Progenitor cell of endocrine pancreas (in vitro differentiated cells): ENCODE measurements at regions not wholly inside any gene's neighbourhood (a gene's known extent, or its start where the extent isn't known, plus 50 kb on each side); places are given as distances from the start of the nearest gene placed in this dataset.

Experiments used
- DNase-seq: peaks from one replicate; pipeline ENCODE4 v3.0.0; 2021; ENCODE audit warnings: low spot score; ENCODE audit not compliant: unreplicated experiment
- H3K27ac Mint-ChIP-seq: 2 replicates; pipeline ENCODE4 v1.8.0; 2021; ENCODE audit warnings: mild to moderate bottlenecking, moderate library complexity, mixed read lengths
- H3K27me3 Mint-ChIP-seq: 2 replicates; pipeline ENCODE4 v1.8.0; 2021; ENCODE audit warnings: mixed read lengths
- H3K36me3 Mint-ChIP-seq: 2 replicates; pipeline ENCODE4 v1.8.0; 2022; ENCODE audit warnings: mixed read lengths; ENCODE audit not compliant: insufficient read depth
- H3K4me1 Mint-ChIP-seq: 2 replicates; pipeline ENCODE4 v1.8.0; 2021; ENCODE audit warnings: low read depth, mixed read lengths
- H3K4me3 Mint-ChIP-seq: 2 replicates; pipeline ENCODE4 v1.8.0; 2021; ENCODE audit warnings: low read depth, mild to moderate bottlenecking, moderate library complexity, mixed read lengths
- H3K9me3 Mint-ChIP-seq: 2 replicates; pipeline ENCODE4 v1.8.0; 2021; ENCODE audit warnings: low read depth, mixed read lengths
- TF ChIP-seq, protein P1 (sequence below): fragments of 200-600 bp; sonication (generic); IDR thresholded peaks from one replicate; pipeline ENCODE4 v1.5.0; 2021; ENCODE audit warnings: antibody characterized with exemption, mild to moderate bottlenecking; ENCODE audit not compliant: unreplicated experiment

DNA sequence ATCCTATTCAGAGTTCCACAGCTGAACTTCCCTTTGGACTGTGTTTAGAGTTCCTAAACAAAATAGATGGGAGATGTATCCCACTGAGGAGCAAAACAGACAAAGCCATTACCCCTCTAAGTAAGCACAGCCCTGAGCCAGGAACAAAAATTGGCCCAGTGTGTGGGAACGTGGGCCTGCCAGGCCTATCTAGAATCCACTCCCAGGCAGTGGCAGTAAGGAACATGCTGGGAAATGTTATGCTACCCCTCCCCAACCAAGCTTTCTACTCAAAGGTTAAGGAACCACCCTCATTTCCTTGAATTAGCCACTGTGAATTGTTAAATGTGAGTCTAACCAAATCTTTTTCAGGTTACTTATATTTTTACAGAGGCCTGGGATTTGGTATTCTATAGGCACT, 405.1 kb upstream of the PTGER4 start:
- no peak overlapping the region for H3K27ac Mint-ChIP-seq
- H3K9me3 Mint-ChIP-seq = no peaks in the 10 kb centered on the region
- peaks cover 4% of the 10 kb centered on the region for H3K4me1 Mint-ChIP-seq
- no peak for DNase-seq
- no peaks in the 10 kb centered on the region for H3K36me3 Mint-ChIP-seq
- H3K4me3 Mint-ChIP-seq = no peak overlapping the region
- H3K27me3 Mint-ChIP-seq = no peaks in the 10 kb centered on the region
- TF ChIP-seq, protein P1, sequence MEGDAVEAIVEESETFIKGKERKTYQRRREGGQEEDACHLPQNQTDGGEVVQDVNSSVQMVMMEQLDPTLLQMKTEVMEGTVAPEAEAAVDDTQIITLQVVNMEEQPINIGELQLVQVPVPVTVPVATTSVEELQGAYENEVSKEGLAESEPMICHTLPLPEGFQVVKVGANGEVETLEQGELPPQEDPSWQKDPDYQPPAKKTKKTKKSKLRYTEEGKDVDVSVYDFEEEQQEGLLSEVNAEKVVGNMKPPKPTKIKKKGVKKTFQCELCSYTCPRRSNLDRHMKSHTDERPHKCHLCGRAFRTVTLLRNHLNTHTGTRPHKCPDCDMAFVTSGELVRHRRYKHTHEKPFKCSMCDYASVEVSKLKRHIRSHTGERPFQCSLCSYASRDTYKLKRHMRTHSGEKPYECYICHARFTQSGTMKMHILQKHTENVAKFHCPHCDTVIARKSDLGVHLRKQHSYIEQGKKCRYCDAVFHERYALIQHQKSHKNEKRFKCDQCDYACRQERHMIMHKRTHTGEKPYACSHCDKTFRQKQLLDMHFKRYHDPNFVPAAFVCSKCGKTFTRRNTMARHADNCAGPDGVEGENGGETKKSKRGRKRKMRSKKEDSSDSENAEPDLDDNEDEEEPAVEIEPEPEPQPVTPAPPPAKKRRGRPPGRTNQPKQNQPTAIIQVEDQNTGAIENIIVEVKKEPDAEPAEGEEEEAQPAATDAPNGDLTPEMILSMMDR = no peak

DNA sequence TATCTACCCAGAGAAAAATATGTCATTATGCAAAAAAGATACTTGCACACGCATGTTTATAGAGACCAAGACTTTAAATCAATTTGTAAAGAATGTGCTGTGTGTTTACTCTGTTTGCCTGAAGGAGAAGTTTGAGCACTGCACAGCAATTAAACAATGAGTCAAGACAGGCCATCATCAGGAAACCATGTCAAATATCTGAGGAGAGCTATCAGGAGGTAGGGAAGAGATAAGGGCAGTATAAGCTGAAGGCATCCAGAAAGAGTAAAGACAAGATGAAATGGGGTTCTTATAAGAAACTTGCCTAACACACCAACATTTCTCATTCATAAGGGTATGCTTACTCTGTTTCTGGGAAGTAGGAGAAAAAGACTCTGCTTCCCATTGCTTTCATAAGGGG, 405.8 kb upstream of the PTGER4 start:
- no peaks in the 10 kb centered on the region for H3K27me3 Mint-ChIP-seq
- H3K36me3 Mint-ChIP-seq = no peaks in the 10 kb centered on the region
- H3K9me3 Mint-ChIP-seq = no peaks in the 10 kb centered on the region
- DNase-seq = no peak
- peaks cover 4% of the 10 kb centered on the region for H3K4me1 Mint-ChIP-seq
- no peak overlapping the region for H3K4me3 Mint-ChIP-seq
- no peak overlapping the region for H3K27ac Mint-ChIP-seq
- TF ChIP-seq, protein P1 = no peak

DNA sequence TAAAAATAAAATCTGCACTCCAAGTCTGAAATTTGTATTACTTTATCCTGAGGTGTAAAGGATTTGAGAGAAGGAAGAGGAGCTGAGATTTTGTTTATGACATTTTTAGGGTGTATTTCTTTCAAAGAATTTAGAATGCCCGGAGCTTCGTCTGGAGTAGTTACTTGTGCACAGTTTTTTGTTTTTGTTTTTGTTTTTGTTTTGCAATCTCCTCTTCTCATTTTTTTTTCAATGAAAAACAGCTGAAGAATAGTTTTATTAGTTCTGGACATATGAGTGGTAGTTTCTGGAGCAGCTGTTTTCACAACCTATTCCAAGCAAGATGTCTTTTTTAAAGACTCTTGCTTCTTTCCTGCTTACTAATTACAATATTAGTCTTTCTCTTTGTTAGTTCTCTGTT, 408.2 kb upstream of the PTGER4 start:
- Mint-ChIP-seq H3K4me1 (peaks cover 4% of the 10 kb centered on the region), H3K27me3 (no peaks in the 10 kb centered on the region), H3K27ac (no peak overlapping the region), H3K36me3 (no peaks in the 10 kb centered on the region), H3K4me3 (no peak overlapping the region), H3K9me3 (no peaks in the 10 kb centered on the region)
- DNase-seq = no peak
- TF ChIP-seq, protein P1 = no peak

DNA sequence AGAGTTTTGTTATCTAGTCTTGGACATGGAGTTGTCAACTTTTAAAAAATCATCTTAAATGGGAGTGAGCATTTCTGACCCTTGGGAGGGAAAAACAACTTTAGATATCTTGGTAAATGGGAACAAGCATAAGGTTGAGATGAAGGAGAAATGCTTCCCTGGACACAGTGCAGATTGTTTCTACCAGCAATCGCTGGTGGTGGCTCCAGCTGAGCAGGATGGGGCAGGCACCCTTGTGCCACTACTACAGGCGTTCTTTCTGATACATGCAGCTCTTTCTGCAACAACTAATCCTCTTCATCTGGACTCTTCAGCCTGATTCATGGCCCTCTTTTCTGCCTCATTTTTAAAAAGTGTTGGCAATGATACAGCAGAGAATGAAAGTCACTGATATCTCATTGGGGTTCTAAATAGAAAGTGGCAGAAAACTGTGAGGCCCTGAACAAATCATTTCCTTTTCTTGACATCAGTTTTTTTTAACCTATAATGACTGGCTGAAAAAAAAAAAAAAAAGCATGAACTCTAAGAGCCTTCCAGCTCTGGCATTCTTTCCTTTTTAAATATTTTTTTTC, 409.4 kb upstream of the PTGER4 start:
- TF ChIP-seq, protein P1 = no peak
- Mint-ChIP-seq H3K4me1 (peaks cover 4% of the 10 kb centered on the region), H3K27me3 (no peaks in the 10 kb centered on the region), H3K9me3 (no peaks in the 10 kb centered on the region), H3K27ac (no peak overlapping the region), H3K4me3 (no peak overlapping the region), H3K36me3 (no peaks in the 10 kb centered on the region)
- DNase-seq = no peak

DNA sequence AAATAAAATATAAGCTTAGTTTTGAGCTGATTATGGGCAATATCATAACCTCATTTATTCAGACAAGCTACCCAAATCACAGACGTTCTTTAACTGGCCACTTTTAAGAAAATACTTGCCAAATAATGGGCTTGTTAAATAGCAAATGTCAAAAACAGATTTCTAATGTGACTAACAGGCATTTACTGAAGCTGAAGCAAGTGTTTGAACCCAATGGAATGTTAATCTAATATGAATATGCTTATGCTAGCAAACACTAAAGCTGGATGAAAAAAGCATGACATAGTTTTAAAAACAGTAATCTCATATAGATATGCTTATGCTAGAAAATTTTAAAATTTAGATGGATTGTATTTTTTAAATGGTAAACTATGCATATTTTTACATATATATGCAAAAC, 411.6 kb upstream of the PTGER4 start:
- Mint-ChIP-seq H3K27ac (no peak overlapping the region), H3K4me3 (no peak overlapping the region), H3K36me3 (no peaks in the 10 kb centered on the region), H3K27me3 (no peaks in the 10 kb centered on the region), H3K4me1 (no peaks in the 10 kb centered on the region), H3K9me3 (no peaks in the 10 kb centered on the region)
- DNase-seq = no peak
- TF ChIP-seq, protein P1 = no peak
